Bronchial epithelial cell (primary cell): ENCODE measurements at regions not wholly inside any gene's neighbourhood (a gene's known extent, or its start where the extent isn't known, plus 50 kb on each side); places are given as distances from the start of the nearest gene placed in this dataset.

ENCODE experiments used
- DNase-seq: peaks from one replicate; pipeline ENCODE4 v3.0.0-alpha.2; 2010; ENCODE audit warnings: low read depth
- FAIRE-seq: peaks from 2 replicates; lab custom pipeline; 2011; peaks lifted over from hg19 to GRCh38; lab: Jason Lieb, UNC
- H3K27me3 ChIP-seq: 2 replicates; pipeline ENCODE4 v1.5.1; 2011; ENCODE audit warnings: low read length; ENCODE audit not compliant: control insufficient read depth, insufficient read depth
- H3K36me3 ChIP-seq: 2 replicates; pipeline ENCODE4 v1.5.1; 2011; ENCODE audit warnings: low read length; ENCODE audit not compliant: control insufficient read depth, insufficient read depth
- H3K4me3 ChIP-seq: 2 replicates; pipeline ENCODE4 v1.5.1; 2011; ENCODE audit warnings: mild to moderate bottlenecking, low read depth, low read length, control low read depth
- TF ChIP-seq, protein P1 (sequence below): IDR thresholded peaks from 2 replicates; pipeline ENCODE4 v1.5.1; 2011; ENCODE audit warnings: mild to moderate bottlenecking, moderate library complexity, low read length, control low read depth, inconsistent platforms; ENCODE audit not compliant: insufficient read depth, severe bottlenecking

DNA sequence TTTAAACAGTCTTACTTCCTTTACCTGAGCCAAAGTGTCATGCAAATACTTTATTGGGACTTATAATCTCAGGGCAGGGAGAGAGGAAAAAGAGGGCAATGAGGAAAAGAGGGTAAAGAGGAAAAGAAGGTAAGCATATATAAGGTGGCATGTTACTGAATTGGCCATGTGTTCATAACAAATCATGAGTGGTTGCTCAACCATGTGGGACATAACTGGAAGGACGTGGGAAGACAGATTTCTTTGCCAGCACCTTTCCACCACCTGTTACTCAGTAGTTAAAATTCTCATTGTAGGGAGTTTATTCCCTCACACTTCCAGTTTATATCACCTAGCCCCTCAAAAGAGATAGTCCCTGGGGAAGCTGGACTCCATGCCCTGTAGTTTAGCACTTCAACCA is 54.7 kb upstream of the TPRG1 start:
- no peak for FAIRE-seq

DNA sequence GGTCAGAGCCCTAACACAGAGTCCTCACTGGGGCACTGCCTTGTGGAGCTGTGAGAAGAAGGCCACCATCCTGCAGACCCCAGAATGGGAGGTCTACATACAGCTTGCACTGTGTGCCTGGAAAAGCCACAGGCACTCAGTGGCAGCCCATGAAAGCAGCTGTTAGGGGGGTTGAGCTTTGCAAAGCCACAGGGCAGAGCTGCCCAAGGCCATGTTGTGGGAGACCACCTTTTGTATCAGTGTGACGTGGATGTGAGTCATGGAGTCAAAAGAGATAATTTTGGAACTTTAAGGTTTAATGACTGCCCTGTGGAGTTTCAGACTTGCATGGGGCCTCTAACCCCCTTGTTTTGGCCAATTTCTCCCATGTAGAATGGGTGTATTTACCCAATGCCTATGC is 52.9 kb upstream of the TPRG1 start:
- Histone ChIP-seq H3K36me3 (no peaks in the 10 kb centered on the region), H3K4me3 (no peak overlapping the region), H3K27me3 (no peaks in the 10 kb centered on the region)
- TF ChIP-seq, protein P1, sequence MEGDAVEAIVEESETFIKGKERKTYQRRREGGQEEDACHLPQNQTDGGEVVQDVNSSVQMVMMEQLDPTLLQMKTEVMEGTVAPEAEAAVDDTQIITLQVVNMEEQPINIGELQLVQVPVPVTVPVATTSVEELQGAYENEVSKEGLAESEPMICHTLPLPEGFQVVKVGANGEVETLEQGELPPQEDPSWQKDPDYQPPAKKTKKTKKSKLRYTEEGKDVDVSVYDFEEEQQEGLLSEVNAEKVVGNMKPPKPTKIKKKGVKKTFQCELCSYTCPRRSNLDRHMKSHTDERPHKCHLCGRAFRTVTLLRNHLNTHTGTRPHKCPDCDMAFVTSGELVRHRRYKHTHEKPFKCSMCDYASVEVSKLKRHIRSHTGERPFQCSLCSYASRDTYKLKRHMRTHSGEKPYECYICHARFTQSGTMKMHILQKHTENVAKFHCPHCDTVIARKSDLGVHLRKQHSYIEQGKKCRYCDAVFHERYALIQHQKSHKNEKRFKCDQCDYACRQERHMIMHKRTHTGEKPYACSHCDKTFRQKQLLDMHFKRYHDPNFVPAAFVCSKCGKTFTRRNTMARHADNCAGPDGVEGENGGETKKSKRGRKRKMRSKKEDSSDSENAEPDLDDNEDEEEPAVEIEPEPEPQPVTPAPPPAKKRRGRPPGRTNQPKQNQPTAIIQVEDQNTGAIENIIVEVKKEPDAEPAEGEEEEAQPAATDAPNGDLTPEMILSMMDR, result no peak
- FAIRE-seq (no peak), DNase-seq (no peak)

More for the DNA sequence above, 54.7 kb upstream of the TPRG1 start:
- no peak overlapping the region for H3K4me3 ChIP-seq
- no peak for DNase-seq
- TF ChIP-seq, protein P1, result no peak
- no peaks in the 10 kb centered on the region for H3K27me3 ChIP-seq
- H3K36me3 ChIP-seq, result no peaks in the 10 kb centered on the region

DNA sequence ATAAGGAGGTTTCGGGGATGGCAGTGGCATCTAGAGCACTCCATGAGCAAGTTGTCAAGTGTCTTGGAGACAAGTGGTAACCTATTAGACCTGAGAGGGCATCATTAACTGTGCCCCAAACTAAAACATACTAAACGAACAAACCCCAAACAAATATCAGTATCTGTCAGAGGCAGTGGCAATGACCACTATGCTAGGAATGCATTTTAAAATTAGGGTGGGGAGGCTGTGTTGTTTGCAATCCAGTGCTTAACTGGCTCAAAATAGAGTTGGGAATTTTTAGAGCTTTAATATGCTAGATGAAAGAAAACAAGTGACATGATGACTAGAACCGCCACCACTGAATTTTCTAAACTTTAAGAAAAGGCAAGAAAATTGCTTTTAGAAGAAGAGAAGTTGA is 51.8 kb upstream of the TPRG1 start:
- H3K36me3 ChIP-seq, result no peaks in the 10 kb centered on the region
- no peaks in the 10 kb centered on the region for H3K27me3 ChIP-seq
- FAIRE-seq (no peak), DNase-seq (no peak)
- no peak overlapping the region for H3K4me3 ChIP-seq
- TF ChIP-seq, protein P1, result no peak

DNA sequence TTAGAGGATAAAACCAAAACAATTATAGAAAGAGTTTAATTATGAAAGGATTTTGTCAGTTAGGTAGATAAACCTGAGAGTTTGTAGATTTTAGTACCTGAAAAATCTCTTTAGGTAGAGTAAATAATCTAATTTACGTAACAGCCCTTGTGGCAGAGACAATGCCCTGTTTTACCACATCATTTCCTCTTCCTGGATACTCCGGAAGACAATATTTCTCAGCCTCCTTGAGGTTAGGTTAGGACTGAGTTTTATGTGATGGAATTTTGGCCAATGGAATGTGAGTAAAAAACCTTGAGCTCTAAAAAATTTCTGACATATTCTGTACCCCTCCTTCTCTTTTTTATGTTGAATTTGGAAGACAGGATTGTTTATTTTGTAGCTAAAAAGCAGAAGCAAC is 50.7 kb upstream of the TPRG1 start:
- H3K4me3 ChIP-seq, result no peak overlapping the region

More for the DNA sequence above, 50.7 kb upstream of the TPRG1 start:
- H3K27me3 ChIP-seq, result no peaks in the 10 kb centered on the region
- no peak for DNase-seq
- TF ChIP-seq, protein P1, result no peak
- no peaks in the 10 kb centered on the region for H3K36me3 ChIP-seq
- FAIRE-seq, result no peak
